Loucy (cell line): ENCODE measurements at regions not wholly inside any gene's neighbourhood (a gene's known extent, or its start where the extent isn't known, plus 50 kb on each side); places are given as distances from the start of the nearest gene placed in this dataset.

Experiments used
- H2AFZ ChIP-seq: fragments of 200-600 bp; sonication (generic); 2 replicates; pipeline ENCODE4 v1.6.0; 2016; ENCODE audit warnings: antibody characterized with exemption, mild to moderate bottlenecking, low read length, moderate library complexity
- H3F3A ChIP-seq: fragments of 200-600 bp; 2 replicates; pipeline ENCODE4 v1.6.0; 2016; ENCODE audit warnings: antibody characterized with exemption, low read depth, mild to moderate bottlenecking
- H3K27me3 ChIP-seq: fragments of 200-600 bp; sonication (generic); 2 replicates; pipeline ENCODE4 v1.6.1; 2014; ENCODE audit warnings: low read length, mild to moderate bottlenecking; ENCODE audit not compliant: insufficient read depth, poor library complexity, severe bottlenecking
- H3K36me3 ChIP-seq: fragments of 200-600 bp; sonication (generic); 2 replicates; pipeline ENCODE4 v1.6.1; 2016; ENCODE audit warnings: low read length; ENCODE audit not compliant: insufficient read depth
- H3K4me1 ChIP-seq: fragments of 200-600 bp; sonication (generic); 2 replicates; pipeline ENCODE4 v1.5.1; 2014; ENCODE audit warnings: low read length, mild to moderate bottlenecking; ENCODE audit not compliant: insufficient read depth, poor library complexity, severe bottlenecking
- H3K4me2 ChIP-seq: fragments of 200-600 bp; sonication (generic); 2 replicates; pipeline ENCODE4 v1.6.0; 2014; ENCODE audit warnings: antibody characterized with exemption, low read length, low read depth, mild to moderate bottlenecking; ENCODE audit not compliant: poor library complexity, severe bottlenecking
- H3K4me3 ChIP-seq: fragments of 200-600 bp; sonication (generic); 2 replicates; pipeline ENCODE4 v1.5.1; 2014; ENCODE audit warnings: low read length, mild to moderate bottlenecking, mixed read lengths; ENCODE audit not compliant: poor library complexity, severe bottlenecking
- H3K79me2 ChIP-seq: fragments of 200-600 bp; sonication (generic); 2 replicates; pipeline ENCODE4 v1.6.1; 2014; ENCODE audit warnings: low read length; ENCODE audit not compliant: insufficient read depth
- H3K9ac ChIP-seq: fragments of 200-600 bp; sonication (generic); 2 replicates; pipeline ENCODE4 v1.6.0; 2014; ENCODE audit warnings: mild to moderate bottlenecking, low read depth, low read length, moderate library complexity; ENCODE audit not compliant: poor library complexity, severe bottlenecking
- H3K9me2 ChIP-seq: fragments of 200-600 bp; sonication (generic); replicated peaks from 2 replicates; pipeline ENCODE4 v1.6.1; 2016; ENCODE audit warnings: low read depth, low read length, mixed read lengths
- H3K9me3 ChIP-seq: fragments of 200-600 bp; sonication (generic); 2 replicates; pipeline ENCODE4 v1.6.1; 2014; ENCODE audit warnings: mild to moderate bottlenecking, antibody characterized with exemption, low read length, low read depth; ENCODE audit not compliant: insufficient read depth
- H4K20me1 ChIP-seq: fragments of 200-600 bp; sonication (generic); 2 replicates; pipeline ENCODE4 v1.6.0; 2014; ENCODE audit warnings: antibody characterized with exemption, low read length, mild to moderate bottlenecking; ENCODE audit not compliant: insufficient read depth, poor library complexity, severe bottlenecking
- CTCF ChIP-seq: fragments of 200-600 bp; sonication (generic); conservative IDR thresholded peaks from 2 replicates; pipeline ENCODE4 v1.5.1; 2014; ENCODE audit warnings: mild to moderate bottlenecking, antibody characterized with exemption, low read length
- EZH2phosphoT487 ChIP-seq: fragments of 200-600 bp; IDR thresholded peaks from 2 replicates; pipeline ENCODE4 v1.6.1; 2018; ENCODE audit warnings: antibody characterized with exemption, mild to moderate bottlenecking, moderate library complexity, borderline replicate concordance

GRCh38 chr3:182730675-182731042 lies 62.6 kb upstream of the ATP11B start:
- H3K4me3 ChIP-seq, result no peak overlapping the region
- TF ChIP-seq EZH2phosphoT487 (no peak), CTCF (no peak)
- H3F3A ChIP-seq, result no peaks in the 10 kb centered on the region
- H4K20me1 ChIP-seq, result no peaks in the 10 kb centered on the region
- no peak overlapping the region for H3K9ac ChIP-seq
- H3K9me3 ChIP-seq, result no peaks in the 10 kb centered on the region
- H3K36me3 ChIP-seq, result no peaks in the 10 kb centered on the region
- no peak overlapping the region for H2AFZ ChIP-seq
- H3K79me2 ChIP-seq, result no peaks in the 10 kb centered on the region
- H3K4me2 ChIP-seq, result no peak overlapping the region
- no peaks in the 10 kb centered on the region for H3K27me3 ChIP-seq
- H3K4me1 ChIP-seq, result no peaks in the 10 kb centered on the region
- H3K9me2 ChIP-seq, result no peaks in the 10 kb centered on the region

- no peaks in the 10 kb centered on the region for H3K4me1 ChIP-seq
- H3K36me3 ChIP-seq, result no peaks in the 10 kb centered on the region
- H2AFZ ChIP-seq, result no peak overlapping the region
- H3K4me3 ChIP-seq, result no peak overlapping the region
- no peaks in the 10 kb centered on the region for H4K20me1 ChIP-seq
- no peaks in the 10 kb centered on the region for H3K9me3 ChIP-seq
- no peak for TF ChIP-seq CTCF
- no peak for TF ChIP-seq EZH2phosphoT487
- H3K27me3 ChIP-seq, result no peaks in the 10 kb centered on the region
- H3F3A ChIP-seq, result no peaks in the 10 kb centered on the region
- no peaks in the 10 kb centered on the region for H3K79me2 ChIP-seq
- H3K9ac ChIP-seq, result no peak overlapping the region
- no peaks in the 10 kb centered on the region for H3K9me2 ChIP-seq
- H3K4me2 ChIP-seq, result no peak overlapping the region
These were observed 61.5 kb upstream of the ATP11B start for GRCh38 chr3:182731764-182732163.

DNA sequence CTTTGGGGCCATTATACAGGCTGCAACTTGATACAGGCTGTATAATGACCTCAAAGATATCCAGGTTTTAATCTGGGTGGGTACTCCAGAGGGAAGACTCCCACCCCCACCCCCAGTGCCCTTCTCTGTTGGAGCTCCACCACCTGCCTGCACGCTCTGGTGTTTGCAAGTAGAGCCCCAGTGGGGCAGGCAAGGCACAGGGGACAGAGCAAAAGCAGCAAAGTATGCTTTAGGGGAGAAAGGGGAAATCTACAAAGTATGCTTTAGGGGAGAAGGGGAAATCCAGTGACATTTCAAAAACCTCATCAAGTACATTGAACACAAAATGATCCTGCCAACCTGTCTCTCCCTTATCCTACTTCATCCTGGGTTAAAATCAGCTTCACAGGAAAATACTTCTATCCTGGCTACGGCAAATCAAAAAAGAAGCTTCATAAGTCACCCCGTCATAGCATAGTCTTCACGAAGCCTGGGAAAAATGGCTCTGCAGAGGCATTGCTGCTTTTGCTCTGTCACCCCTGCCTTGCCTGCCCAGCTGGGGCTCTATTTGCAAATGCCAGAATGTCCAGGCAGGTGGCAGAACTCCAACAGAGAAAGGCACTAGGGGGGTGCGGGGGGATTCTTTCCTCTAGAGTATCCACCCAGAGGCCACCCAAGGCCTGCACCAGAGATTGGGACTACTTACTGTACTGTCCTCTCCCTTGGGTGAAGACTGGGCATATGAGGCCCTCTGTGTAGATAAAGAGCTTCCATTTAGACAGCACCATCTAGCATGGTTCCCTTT lies 60.9 kb upstream of the ATP11B start:
- no peak overlapping the region for H3K9ac ChIP-seq
- no peak for TF ChIP-seq CTCF
- H3K4me3 ChIP-seq, result no peak overlapping the region
- H3K4me2 ChIP-seq, result no peak overlapping the region
- H3K27me3 ChIP-seq, result no peaks in the 10 kb centered on the region
- no peaks in the 10 kb centered on the region for H3K9me3 ChIP-seq
- no peak overlapping the region for H2AFZ ChIP-seq
- no peaks in the 10 kb centered on the region for H3F3A ChIP-seq
- H3K4me1 ChIP-seq, result no peaks in the 10 kb centered on the region
- H4K20me1 ChIP-seq, result no peaks in the 10 kb centered on the region
- H3K36me3 ChIP-seq, result no peaks in the 10 kb centered on the region
- no peaks in the 10 kb centered on the region for H3K9me2 ChIP-seq
- no peaks in the 10 kb centered on the region for H3K79me2 ChIP-seq
